Sigmoid colon (tissue), 4 donors: ENCODE measurements at regions not wholly inside any gene's neighbourhood (a gene's known extent, or its start where the extent isn't known, plus 50 kb on each side); places are given as distances from the start of the nearest gene placed in this dataset.

Source experiments
- CTCF ChIP-seq, 4 experiments: fragments of 450-650 bp in 3 of 4; fragments of 200-600 bp in 1 of 4; IDR thresholded peaks; one replicate each; pipeline ENCODE4 v1.5.1; 2016 to 2019; ENCODE audit warnings: antibody characterized with exemption in 4 of 4, mild to moderate bottlenecking in 3 of 4, moderate library complexity in 2 of 4
- POLR2AphosphoS5 ChIP-seq, 4 donors: sonication (generic); formaldehyde crosslinking; IDR thresholded peaks; one replicate each; pipeline ENCODE4 v1.6.1; 2017; ENCODE audit warnings: antibody characterized with exemption in 4 of 4

DNA sequence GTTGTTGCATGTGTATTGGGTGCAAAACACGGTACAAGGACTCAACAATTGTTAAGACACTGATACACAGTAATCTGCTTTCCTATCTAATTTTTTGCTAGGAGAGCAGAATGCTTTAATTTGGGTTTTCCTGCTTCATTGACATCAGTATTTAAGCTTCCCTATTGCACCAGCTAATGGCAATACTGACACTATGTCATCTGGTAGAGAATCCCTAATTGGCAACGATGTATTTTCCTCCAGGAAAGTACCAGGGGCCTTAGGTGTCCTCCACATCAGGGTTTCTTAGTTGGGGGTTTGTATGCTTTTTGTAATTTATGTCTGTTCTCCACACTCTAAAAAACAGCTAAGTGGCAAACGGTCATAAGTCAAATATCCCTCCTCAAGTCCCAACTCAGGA, 76.5 kb upstream of the FRY start:
- TF ChIP-seq CTCF (IDR thresholded peaks at IDR 0.05) (no peak), POLR2AphosphoS5 (IDR thresholded peaks at IDR 0.05) (no peak)
